Astrocyte (in vitro differentiated cells and primary cell): ENCODE measurements at regions not wholly inside any gene's neighbourhood (a gene's known extent, or its start where the extent isn't known, plus 50 kb on each side); places are given as distances from the start of the nearest gene placed in this dataset.

Source experiments
- DNase-seq: peaks from one replicate; pipeline ENCODE4 v3.0.0-alpha.2; 2010; ENCODE audit warnings: low read depth
- FAIRE-seq: peaks from 2 replicates; lab custom pipeline; 2011; peaks lifted over from hg19 to GRCh38; lab: Jason Lieb, UNC
- H2AFZ ChIP-seq: 2 replicates; pipeline ENCODE4 v1.6.0; 2012; ENCODE audit warnings: low read depth, low read length, inconsistent platforms
- H3K27ac ChIP-seq: 2 replicates; pipeline ENCODE4 v1.5.1; 2011; ENCODE audit warnings: low read depth, low read length, inconsistent platforms
- H3K27me3 ChIP-seq: 2 replicates; pipeline ENCODE4 v1.6.0; 2011; ENCODE audit warnings: low read length, inconsistent platforms; ENCODE audit not compliant: insufficient read depth
- H3K36me3 ChIP-seq: 2 replicates; pipeline ENCODE4 v1.5.1; 2011; ENCODE audit warnings: low read length, inconsistent platforms; ENCODE audit not compliant: insufficient read depth
- H3K4me1 ChIP-seq: 2 replicates; pipeline ENCODE4 v1.5.1; 2011; ENCODE audit warnings: low read length, inconsistent platforms; ENCODE audit not compliant: insufficient read depth
- H3K4me2 ChIP-seq: 2 replicates; pipeline ENCODE4 v1.6.0; 2012; ENCODE audit warnings: low read length, inconsistent platforms
- H3K4me3 ChIP-seq: 2 replicates; pipeline ENCODE4 v1.5.1; 2011; ENCODE audit warnings: low read depth, mild to moderate bottlenecking, low read length, inconsistent platforms; ENCODE audit not compliant: insufficient read depth
- H3K79me2 ChIP-seq: 2 replicates; pipeline ENCODE4 v1.6.0; 2012; ENCODE audit warnings: mild to moderate bottlenecking, low read length, inconsistent platforms; ENCODE audit not compliant: insufficient read depth
- H3K9ac ChIP-seq: 2 replicates; pipeline ENCODE4 v1.6.0; 2012; ENCODE audit warnings: mild to moderate bottlenecking, low read length, inconsistent platforms
- H3K9me3 ChIP-seq: 2 replicates; pipeline ENCODE4 v1.5.1; 2012; ENCODE audit warnings: low read depth, mild to moderate bottlenecking, low read length, inconsistent platforms; ENCODE audit not compliant: insufficient read depth
- H4K20me1 ChIP-seq: 2 replicates; pipeline ENCODE4 v1.6.0; 2012; ENCODE audit warnings: low read length, inconsistent platforms; ENCODE audit not compliant: insufficient read depth
- H3K27ac Mint-ChIP-seq: one replicate; pipeline ENCODE4 v1.8.0; 2021; ENCODE audit warnings: mild to moderate bottlenecking, mixed read lengths; ENCODE audit not compliant: unreplicated experiment
- H3K27me3 Mint-ChIP-seq: one replicate; pipeline ENCODE4 v1.8.0; 2021; ENCODE audit warnings: low read depth, mixed read lengths; ENCODE audit not compliant: unreplicated experiment
- H3K36me3 Mint-ChIP-seq: one replicate; pipeline ENCODE4 v1.8.0; 2021; ENCODE audit warnings: low read depth, mixed read lengths; ENCODE audit not compliant: unreplicated experiment
- H3K4me1 Mint-ChIP-seq: one replicate; pipeline ENCODE4 v1.8.0; 2021; ENCODE audit warnings: low read depth, mixed read lengths; ENCODE audit not compliant: unreplicated experiment
- H3K4me3 Mint-ChIP-seq: one replicate; pipeline ENCODE4 v1.8.0; 2021; ENCODE audit warnings: mild to moderate bottlenecking, moderate library complexity, mixed read lengths; ENCODE audit not compliant: unreplicated experiment
- H3K9me3 Mint-ChIP-seq: one replicate; pipeline ENCODE4 v1.8.0; 2021; ENCODE audit warnings: mild to moderate bottlenecking, mixed read lengths; ENCODE audit not compliant: unreplicated experiment
- EZH2 ChIP-seq: IDR thresholded peaks from 2 replicates; pipeline ENCODE4 v1.6.1; 2012; ENCODE audit warnings: mild to moderate bottlenecking, low read length, inconsistent platforms; ENCODE audit not compliant: insufficient read depth
- TF ChIP-seq, protein P1 (sequence below): IDR thresholded peaks from 2 replicates; pipeline ENCODE4 v1.5.1; 2011; ENCODE audit warnings: low read depth, mild to moderate bottlenecking, inconsistent platforms, low read length, moderate library complexity; ENCODE audit not compliant: insufficient read depth

DNA sequence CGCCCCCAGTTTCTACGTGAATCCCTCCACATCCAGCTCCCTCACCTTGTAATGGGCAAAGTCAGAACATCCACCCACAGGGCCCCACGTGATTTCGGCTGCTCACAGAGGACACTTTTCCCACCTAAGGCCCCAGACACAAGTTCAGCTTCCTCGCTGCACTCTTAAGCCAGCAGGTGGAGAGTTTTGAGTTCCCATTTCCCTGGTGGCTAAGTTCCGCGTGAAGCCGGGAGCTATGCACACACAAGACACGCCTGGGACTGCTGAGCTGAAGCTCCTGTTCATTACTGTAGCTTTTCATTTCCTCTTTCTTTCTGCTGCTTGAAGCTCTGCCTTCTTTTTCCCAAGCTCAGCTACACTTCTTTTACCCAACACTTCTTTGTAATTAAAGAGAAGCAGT lies 273.8 kb downstream of the NPIPA8 start:
- Mint-ChIP-seq H3K27ac (no peak overlapping the region), H3K4me1 (no peaks in the 10 kb centered on the region)
- no peak for FAIRE-seq

DNA sequence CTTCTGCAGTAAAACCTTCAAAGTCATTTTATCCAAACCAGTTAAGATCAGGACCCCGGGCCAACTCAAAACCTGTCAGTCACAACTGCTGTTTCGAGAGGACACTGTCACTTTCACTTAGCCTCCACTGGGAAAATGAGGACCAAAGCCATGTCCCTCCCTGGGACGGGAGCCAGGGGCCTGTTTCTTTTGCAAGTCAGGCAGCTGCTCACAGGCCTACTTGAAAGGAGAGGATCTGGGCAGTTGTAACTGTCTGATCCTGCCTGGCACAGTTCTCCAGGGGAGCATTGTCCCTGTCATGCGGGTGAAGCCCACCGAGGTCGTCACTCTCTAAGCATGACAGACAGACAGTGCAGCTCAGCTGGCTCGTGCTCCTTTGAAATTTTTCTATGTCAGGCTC lies 276.2 kb downstream of the NPIPA8 start:
- TF ChIP-seq EZH2, result no peak
- TF ChIP-seq, protein P1, sequence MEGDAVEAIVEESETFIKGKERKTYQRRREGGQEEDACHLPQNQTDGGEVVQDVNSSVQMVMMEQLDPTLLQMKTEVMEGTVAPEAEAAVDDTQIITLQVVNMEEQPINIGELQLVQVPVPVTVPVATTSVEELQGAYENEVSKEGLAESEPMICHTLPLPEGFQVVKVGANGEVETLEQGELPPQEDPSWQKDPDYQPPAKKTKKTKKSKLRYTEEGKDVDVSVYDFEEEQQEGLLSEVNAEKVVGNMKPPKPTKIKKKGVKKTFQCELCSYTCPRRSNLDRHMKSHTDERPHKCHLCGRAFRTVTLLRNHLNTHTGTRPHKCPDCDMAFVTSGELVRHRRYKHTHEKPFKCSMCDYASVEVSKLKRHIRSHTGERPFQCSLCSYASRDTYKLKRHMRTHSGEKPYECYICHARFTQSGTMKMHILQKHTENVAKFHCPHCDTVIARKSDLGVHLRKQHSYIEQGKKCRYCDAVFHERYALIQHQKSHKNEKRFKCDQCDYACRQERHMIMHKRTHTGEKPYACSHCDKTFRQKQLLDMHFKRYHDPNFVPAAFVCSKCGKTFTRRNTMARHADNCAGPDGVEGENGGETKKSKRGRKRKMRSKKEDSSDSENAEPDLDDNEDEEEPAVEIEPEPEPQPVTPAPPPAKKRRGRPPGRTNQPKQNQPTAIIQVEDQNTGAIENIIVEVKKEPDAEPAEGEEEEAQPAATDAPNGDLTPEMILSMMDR, result no peak
- Histone ChIP-seq H3K36me3 (no peaks in the 10 kb centered on the region), H3K9ac (no peak overlapping the region), H3K79me2 (no peaks in the 10 kb centered on the region), H3K27ac (no peak overlapping the region), H3K4me3 (no peak overlapping the region), H3K27me3 (no peaks in the 10 kb centered on the region), H3K4me2 (no peak overlapping the region), H4K20me1 (no peaks in the 10 kb centered on the region), H3K4me1 (no peaks in the 10 kb centered on the region), H2AFZ (no peak overlapping the region), H3K9me3 (peaks cover 4% of the 10 kb centered on the region)
- no peaks in the 10 kb centered on the region for H3K9me3 Mint-ChIP-seq
- H3K4me1 Mint-ChIP-seq, result no peaks in the 10 kb centered on the region
- H3K4me3 Mint-ChIP-seq, result no peak overlapping the region
- FAIRE-seq, result no peak
- H3K36me3 Mint-ChIP-seq, result no peaks in the 10 kb centered on the region
- no peak for DNase-seq
- no peak overlapping the region for H3K27ac Mint-ChIP-seq
- H3K27me3 Mint-ChIP-seq, result peaks cover 2% of the 10 kb centered on the region

More for the DNA sequence above, 273.8 kb downstream of the NPIPA8 start:
- H3K9me3 ChIP-seq, result peaks cover 4% of the 10 kb centered on the region
- no peak overlapping the region for H3K4me3 ChIP-seq
- no peak overlapping the region for H2AFZ ChIP-seq
- H3K27me3 Mint-ChIP-seq, result peaks cover 2% of the 10 kb centered on the region
- H3K9ac ChIP-seq, result no peak overlapping the region
- no peaks in the 10 kb centered on the region for H3K79me2 ChIP-seq
- no peak overlapping the region for H3K4me2 ChIP-seq
- no peak overlapping the region for H3K4me3 Mint-ChIP-seq
- H4K20me1 ChIP-seq, result no peaks in the 10 kb centered on the region
- no peak overlapping the region for H3K27ac ChIP-seq
- H3K36me3 Mint-ChIP-seq, result no peaks in the 10 kb centered on the region
- DNase-seq, result no peak
- TF ChIP-seq, protein P1, result no peak
- TF ChIP-seq EZH2, result no peak
- H3K27me3 ChIP-seq, result no peaks in the 10 kb centered on the region
- no peaks in the 10 kb centered on the region for H3K36me3 ChIP-seq
- no peaks in the 10 kb centered on the region for H3K4me1 ChIP-seq
- H3K9me3 Mint-ChIP-seq, result no peaks in the 10 kb centered on the region

DNA sequence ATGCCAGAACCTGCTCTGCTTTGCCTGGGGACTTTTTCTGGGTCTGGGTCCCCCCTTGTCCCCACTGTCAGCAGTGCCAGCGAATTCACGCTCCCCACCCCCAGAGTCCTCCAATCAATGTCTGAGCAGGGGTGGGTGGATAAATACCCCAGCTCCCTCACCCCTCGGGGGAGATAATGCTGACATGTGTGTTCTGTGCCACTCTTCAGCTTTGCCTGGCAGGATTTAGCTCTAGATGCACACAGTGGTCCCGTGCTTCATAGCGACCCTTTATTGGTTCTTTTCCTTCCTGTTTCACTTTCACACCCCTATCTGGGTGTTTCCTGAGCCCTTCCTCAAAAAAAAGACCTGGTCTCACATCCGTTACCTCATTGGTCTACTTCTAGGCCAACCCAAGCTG lies 277.0 kb downstream of the NPIPA8 start:
- no peaks in the 10 kb centered on the region for H3K79me2 ChIP-seq
- H3K9ac ChIP-seq, result no peak overlapping the region
- no peak overlapping the region for H3K4me2 ChIP-seq
- Mint-ChIP-seq H3K27me3 (peaks cover 2% of the 10 kb centered on the region), H3K4me1 (no peaks in the 10 kb centered on the region), H3K36me3 (no peaks in the 10 kb centered on the region), H3K9me3 (no peaks in the 10 kb centered on the region), H3K27ac (no peak overlapping the region), H3K4me3 (no peak overlapping the region)
- no peak overlapping the region for H3K4me3 ChIP-seq
- peaks cover 4% of the 10 kb centered on the region for H3K9me3 ChIP-seq
- no peaks in the 10 kb centered on the region for H4K20me1 ChIP-seq
- H2AFZ ChIP-seq, result no peak overlapping the region
- H3K36me3 ChIP-seq, result no peaks in the 10 kb centered on the region
- no peak overlapping the region for H3K27ac ChIP-seq
- FAIRE-seq (no peak), DNase-seq (no peak)
- no peaks in the 10 kb centered on the region for H3K27me3 ChIP-seq
- H3K4me1 ChIP-seq, result no peaks in the 10 kb centered on the region
- TF ChIP-seq EZH2, result no peak
- TF ChIP-seq, protein P1, result no peak
